HEK293 (cell line): ENCODE measurements at regions not wholly inside any gene's neighbourhood (a gene's known extent, or its start where the extent isn't known, plus 50 kb on each side); places are given as distances from the start of the nearest gene placed in this dataset.

Source experiments
- HOXA7 ChIP-seq: sonication (generic); formaldehyde crosslinking; IDR thresholded peaks from 2 replicates; pipeline ENCODE4 v1.8.1; 2022; ENCODE audit warnings: missing genetic modification reagents, borderline replicate concordance
- ZNF324 ChIP-seq: fragments of 450-650 bp; formaldehyde crosslinking; IDR thresholded peaks from 2 replicates; pipeline ENCODE4 v1.5.1; 2016; ENCODE audit warnings: missing biosample characterization, missing genetic modification characterization
- ZNF341 ChIP-seq: fragments of 450-650 bp; formaldehyde crosslinking; IDR thresholded peaks from 2 replicates; pipeline ENCODE4; 2016; ENCODE audit warnings: low read depth, missing biosample characterization, missing genetic modification characterization
- TF ChIP-seq, protein P1 (sequence below): fragments of 450-650 bp; formaldehyde crosslinking; IDR thresholded peaks from 2 replicates; pipeline ENCODE4 v1.5.1; 2016; ENCODE audit warnings: missing biosample characterization, missing genetic modification characterization
- TF ChIP-seq, protein P2 (sequence below): fragments of 450-650 bp; formaldehyde crosslinking; IDR thresholded peaks from 2 replicates; pipeline ENCODE4 v1.5.1; 2016; ENCODE audit warnings: missing biosample characterization, missing genetic modification characterization
- TF ChIP-seq, protein P3 (sequence below): IDR thresholded peaks from 2 replicates; pipeline ENCODE4 v1.6.1; 2011; ENCODE audit warnings: mild to moderate bottlenecking, low read depth, low read length, borderline replicate concordance

DNA sequence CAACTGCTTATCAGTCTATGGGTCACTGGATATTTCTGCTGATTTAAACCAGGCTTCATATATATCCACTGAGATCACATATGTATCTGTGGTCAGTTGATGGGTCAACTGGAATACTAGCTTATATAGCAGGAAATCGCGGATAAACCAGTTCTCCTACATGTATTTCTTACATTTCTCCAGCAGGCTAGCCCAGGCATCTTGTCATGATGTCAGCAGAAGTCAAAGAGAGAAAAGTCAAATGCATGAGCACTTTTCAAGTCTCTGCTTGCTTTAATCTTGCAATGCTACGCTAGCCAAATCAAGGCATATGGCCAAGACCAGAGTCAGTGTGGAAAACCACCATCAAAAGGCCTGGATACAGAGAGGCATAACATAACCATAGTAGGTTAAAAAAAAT is 1008.8 kb upstream of the DIAPH2 start:
- no peak for TF ChIP-seq ZNF341 (tag by site-specific recombination)
- TF ChIP-seq, protein P1, sequence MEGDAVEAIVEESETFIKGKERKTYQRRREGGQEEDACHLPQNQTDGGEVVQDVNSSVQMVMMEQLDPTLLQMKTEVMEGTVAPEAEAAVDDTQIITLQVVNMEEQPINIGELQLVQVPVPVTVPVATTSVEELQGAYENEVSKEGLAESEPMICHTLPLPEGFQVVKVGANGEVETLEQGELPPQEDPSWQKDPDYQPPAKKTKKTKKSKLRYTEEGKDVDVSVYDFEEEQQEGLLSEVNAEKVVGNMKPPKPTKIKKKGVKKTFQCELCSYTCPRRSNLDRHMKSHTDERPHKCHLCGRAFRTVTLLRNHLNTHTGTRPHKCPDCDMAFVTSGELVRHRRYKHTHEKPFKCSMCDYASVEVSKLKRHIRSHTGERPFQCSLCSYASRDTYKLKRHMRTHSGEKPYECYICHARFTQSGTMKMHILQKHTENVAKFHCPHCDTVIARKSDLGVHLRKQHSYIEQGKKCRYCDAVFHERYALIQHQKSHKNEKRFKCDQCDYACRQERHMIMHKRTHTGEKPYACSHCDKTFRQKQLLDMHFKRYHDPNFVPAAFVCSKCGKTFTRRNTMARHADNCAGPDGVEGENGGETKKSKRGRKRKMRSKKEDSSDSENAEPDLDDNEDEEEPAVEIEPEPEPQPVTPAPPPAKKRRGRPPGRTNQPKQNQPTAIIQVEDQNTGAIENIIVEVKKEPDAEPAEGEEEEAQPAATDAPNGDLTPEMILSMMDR, result no peak
- TF ChIP-seq, protein P2, sequence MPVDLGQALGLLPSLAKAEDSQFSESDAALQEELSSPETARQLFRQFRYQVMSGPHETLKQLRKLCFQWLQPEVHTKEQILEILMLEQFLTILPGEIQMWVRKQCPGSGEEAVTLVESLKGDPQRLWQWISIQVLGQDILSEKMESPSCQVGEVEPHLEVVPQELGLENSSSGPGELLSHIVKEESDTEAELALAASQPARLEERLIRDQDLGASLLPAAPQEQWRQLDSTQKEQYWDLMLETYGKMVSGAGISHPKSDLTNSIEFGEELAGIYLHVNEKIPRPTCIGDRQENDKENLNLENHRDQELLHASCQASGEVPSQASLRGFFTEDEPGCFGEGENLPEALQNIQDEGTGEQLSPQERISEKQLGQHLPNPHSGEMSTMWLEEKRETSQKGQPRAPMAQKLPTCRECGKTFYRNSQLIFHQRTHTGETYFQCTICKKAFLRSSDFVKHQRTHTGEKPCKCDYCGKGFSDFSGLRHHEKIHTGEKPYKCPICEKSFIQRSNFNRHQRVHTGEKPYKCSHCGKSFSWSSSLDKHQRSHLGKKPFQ, result no peak
- no peak for TF ChIP-seq HOXA7 (CRISPR knock-in tag)
- TF ChIP-seq, protein P3, sequence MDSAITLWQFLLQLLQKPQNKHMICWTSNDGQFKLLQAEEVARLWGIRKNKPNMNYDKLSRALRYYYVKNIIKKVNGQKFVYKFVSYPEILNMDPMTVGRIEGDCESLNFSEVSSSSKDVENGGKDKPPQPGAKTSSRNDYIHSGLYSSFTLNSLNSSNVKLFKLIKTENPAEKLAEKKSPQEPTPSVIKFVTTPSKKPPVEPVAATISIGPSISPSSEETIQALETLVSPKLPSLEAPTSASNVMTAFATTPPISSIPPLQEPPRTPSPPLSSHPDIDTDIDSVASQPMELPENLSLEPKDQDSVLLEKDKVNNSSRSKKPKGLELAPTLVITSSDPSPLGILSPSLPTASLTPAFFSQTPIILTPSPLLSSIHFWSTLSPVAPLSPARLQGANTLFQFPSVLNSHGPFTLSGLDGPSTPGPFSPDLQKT, result no peak
- TF ChIP-seq ZNF324 (tag by site-specific recombination), result no peak
